Activated CD8-positive, alpha-beta memory T cell treated with anti-CD3 and anti-CD28 coated beads for 36 hours (primary cell): ENCODE measurements at regions not wholly inside any gene's neighbourhood (a gene's known extent, or its start where the extent isn't known, plus 50 kb on each side); places are given as distances from the start of the nearest gene placed in this dataset.
"Not testable (repeated sequence)": the region's sequence is repeated elsewhere in the genome, so short reads cannot be mapped to it uniquely, and the experiment has no call there.

Experiments used
- CTCF ChIA-PET: fragments of 350-600 bp; sonication (Branson Sonifier 250); formaldehyde crosslinking; loops from one replicate; lab custom pipeline; 2021; ENCODE audit warnings: antibody characterized with exemption; lab: Charles Lee
- POLR2A ChIA-PET: fragments of 350-600 bp; sonication (Branson Sonifier 250); formaldehyde crosslinking; loops from one replicate; lab custom pipeline; 2021; ENCODE audit warnings: antibody characterized with exemption; lab: Charles Lee

DNA sequence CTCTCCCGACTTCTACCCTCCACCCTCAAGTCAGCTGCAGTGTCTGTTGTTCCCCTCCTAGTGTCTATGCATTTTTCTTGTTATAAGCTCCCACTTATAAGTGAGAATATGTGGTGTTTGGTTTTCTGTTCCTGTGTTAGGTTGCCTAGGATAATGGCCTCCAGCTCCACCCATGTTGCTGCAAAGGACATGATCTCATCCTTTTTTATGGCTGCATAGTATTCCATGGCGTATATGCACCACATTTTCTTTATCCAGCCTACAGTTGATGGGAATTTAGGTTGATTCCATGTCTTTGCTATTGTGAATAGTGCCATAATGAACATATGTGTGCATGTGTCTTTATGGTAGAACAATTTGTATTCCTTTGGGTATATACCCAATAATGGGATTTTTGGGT, 80.7 kb downstream of the SPTSSA start:
- POLR2A ChIA-PET, CTCF ChIA-PET: not testable (repeated sequence)

DNA sequence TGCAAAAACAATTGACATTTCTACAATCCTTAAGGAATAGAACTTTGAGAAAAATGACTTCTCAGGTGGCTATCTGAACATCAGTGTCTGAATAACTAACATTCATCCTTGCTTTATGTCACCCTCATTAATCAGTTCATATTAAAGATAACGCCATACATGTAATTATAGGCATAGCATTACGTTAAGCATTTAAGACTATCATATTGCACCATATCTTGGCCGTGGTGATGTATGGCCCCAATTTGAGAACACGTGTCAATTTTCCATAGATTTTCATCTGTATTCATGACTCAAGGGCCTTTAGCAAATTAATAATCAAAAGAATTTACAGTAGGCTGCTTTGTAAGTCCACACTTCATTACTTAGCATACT, 81.6 kb downstream of the SPTSSA start:
- ChIA-PET CTCF (no interaction called here), POLR2A (no interaction called here)

DNA sequence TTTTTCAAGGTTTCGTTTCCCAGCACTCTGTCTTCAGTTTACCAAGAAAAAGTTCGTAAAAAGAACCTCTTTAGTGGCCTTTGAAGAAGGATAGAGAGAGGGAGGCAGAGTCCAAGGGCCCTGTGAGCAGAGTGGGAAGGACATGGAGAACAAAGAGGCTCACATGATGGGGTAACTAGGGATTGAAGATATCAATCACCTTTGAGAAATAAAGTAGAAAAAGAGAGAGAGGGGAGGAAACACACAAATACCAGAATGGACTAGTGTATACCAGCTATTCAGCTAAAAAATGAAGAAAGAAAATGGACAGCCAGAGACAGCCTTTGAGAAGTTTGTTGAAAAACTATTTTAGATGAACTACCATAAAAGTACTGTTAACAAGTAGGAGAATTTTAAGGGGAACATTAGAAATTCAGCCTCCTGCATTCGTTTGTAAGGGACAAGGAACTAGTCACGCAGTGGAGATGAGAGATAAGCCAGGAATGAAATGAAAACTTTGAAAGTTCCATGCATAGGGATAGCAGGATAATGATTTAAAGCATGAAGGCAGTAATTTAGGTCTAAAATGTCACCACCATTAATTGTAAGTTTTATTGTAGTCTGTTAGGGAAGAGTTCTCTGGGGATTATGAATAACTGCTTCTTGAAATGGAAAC, 82.1 kb downstream of the SPTSSA start:
- POLR2A ChIA-PET, result no interaction called here
- CTCF ChIA-PET, result no interaction called here

DNA sequence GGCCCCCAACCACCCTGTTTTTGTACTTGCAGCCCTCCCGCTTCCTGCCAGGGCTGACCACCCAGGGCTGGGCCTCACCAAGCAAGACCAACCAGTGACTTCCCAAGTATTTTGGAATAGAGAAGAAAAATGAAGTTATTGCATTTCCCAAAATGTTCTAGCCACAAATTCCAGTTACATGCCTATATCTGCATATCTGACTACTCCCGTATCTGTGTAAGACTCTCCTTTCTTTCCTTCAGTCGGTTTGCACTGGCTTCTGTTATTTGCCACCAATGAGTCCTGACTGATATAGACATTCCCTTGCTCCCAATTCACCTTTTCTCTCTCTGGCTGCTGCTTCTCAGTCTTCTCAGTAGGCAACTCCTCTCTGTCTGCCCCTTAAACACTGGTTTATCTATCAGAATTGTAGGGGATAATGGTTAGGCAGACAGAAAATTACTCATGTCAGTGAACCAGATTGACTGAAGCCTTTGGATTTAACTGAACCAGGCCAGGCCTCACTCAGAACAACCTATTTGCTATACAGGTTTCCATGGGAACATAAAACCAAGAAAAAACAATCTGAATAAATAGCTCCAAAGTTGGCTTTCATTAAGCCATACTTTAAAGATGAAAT, 85.3 kb downstream of the SPTSSA start:
- POLR2A ChIA-PET, result interaction anchor here (0.5 kb wide), 1 partner anchor 135 kb away, joined by 8 read pairs; no protein-coding TSS in a partner anchor
- CTCF ChIA-PET, result no interaction called here

DNA sequence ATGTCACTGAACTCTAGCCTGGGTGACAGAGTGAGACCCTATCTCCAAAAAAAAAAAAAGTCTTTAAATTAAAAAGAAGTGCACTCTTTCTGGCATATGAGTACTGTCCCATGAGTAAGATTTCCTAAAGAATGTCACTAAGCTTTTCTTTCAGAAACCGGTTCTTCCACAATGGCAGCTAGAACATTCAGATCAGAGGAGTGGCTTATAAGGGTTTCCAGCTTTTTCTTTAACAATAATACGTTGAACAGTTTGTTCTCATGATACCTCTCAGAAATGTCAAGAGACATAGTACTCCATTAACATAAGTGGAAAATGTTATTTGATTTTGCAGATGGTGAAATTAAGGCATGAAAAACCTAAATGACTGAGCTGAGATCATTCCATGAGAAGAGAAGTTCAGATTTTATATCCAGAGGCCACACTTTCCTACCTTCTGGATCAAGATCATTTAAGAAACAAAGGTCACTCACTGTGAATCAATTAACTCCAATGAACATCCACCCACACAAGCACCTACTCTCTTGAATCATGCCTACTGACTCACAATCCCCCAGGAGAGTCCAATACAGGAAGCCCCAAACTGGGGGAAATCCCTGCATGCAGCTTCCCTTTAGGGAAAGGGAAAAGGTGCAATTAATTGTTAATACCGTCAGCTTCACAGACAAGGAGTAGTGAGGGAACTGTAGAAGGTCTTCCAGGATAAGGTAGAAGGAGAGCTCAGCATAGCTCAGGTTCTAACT, 86.9 kb downstream of the SPTSSA start:
- ChIA-PET POLR2A (no interaction called here), CTCF (no interaction called here)

DNA sequence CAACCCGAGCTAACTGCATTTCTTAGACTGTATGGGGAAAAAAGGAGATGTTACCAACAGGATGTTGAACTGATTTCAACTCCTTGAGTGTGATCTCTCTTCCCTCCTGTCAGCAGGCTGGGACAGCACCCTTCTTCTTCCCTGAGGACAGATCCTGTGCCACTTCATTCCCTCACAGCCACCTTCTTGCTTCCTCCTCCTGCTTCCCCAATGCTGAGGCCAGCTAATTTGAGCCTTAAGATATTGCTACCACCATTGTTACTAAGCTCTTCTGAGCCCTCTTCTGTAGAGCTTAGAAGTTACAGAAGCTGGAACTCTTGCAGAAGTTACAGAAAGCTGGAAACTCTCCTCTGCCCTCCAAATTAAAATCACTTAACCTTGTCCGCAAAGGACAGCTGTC, 88.8 kb downstream of the SPTSSA start:
- POLR2A ChIA-PET, result interaction anchor here (0.6 kb wide), 1 partner anchor 25 kb away, joined by 3 read pairs; no protein-coding TSS in a partner anchor
- CTCF ChIA-PET, result no interaction called here

DNA sequence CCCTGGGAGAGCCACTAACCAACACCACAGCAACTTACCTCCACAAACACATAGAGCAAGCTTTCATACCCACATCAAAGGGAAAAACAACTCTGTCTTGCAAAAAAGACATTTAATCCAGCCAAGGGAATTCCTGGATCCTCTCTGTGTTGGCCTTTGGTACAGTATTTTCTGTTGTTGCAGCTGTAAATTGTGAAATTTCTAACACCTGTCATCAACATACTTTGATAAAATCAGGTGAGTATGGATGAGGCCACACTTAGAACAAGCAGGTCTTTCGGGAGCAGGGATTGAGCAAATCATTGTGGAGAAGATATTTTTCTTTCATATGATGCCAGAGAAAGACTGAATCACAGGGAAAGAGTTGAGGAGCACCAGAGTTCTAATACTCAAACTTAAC, 89.3 kb downstream of the SPTSSA start:
- ChIA-PET CTCF (no interaction called here), POLR2A (interaction anchor here (0.6 kb wide), 1 partner anchor 25 kb away, joined by 3 read pairs; no protein-coding TSS in a partner anchor)

DNA sequence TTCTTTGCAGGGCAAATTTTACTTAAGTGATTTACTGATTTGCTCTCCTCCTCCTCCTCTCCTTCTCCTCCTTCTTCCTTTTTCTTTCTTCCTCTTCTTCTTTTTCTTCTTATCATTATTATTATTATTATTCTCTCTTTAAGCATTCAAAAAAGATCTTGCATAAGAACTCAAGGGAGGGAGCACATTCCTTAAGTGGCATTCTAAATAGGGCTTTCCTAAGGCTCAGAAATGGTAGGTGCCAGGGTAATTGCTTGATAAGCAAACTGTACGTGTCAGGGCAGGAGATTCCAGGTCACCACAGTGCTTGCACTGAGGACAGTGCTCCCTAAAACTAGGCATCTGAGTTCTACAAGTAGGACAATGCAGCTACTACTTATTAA, 92.4 kb downstream of the SPTSSA start:
- CTCF ChIA-PET, result no interaction called here
- POLR2A ChIA-PET, result no interaction called here

DNA sequence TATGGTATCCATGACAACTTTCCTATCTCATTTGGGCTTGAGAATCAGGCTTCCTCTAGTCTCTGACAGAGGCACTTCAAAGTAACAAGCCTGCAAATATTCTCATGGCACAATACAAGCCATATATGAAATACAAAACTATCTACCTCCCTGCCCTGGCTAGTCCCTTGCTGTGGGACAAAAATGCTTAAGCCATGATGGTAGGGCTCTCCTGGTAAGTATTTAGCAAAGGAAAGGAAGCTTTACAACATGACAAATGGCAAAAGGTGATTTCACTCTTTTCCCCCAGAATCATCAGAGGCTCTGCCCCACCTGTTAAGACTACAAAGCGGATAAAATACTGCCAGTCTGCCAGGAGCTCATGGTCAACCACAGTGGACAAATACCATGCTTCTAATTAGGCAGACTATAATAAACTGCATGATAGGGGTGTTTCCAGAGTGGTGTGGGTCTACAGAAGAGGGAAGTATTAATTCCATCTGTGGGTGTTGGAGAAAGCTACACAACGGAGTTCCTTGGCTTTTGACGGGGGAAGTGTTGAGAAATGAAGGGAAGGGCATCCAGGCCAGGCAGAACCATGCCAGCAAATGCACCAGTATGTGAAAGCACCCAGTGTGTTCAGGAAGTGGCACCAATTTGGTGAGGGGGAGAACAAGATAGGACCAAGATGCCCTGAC, 92.9 kb downstream of the SPTSSA start:
- CTCF ChIA-PET, result no interaction called here

DNA sequence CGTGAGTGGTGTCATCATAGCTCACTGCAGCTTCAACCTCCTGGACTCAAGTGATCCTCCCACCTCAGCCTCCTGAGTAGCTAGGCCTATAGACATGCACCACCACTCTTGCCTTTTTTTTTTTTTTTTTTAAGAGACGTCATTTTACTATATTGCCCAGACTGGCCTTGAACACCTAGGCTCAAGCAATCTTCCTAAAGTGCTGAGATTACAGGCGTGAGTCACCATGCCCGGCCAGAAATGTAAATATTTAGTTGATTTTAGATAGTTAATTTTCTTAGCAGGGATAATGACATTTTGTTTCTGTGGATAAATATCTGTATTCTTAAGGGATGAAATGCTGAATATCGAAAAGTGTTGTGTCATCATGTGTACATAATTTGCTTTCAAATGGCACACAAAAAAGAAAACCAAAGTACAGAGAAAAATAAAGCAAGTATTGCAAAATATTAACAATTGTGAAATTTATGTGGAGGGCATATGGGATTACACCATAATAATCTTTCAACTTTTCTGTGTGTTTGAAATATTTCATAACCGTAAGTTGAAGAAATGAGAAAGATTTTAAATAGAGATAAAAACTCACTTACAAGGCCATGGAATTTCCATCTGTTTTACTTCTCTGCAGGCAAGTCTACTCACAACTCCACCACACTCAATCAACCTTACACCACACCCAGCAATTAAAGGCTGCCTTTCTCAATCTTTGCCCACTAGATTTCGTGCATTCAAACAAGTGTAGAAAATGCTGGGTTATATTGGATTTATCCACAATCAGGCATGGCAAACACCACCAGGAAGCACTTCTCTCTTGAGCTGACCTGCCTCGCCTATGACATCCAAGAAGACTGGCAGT, 93.7 kb downstream of the SPTSSA start:
- ChIA-PET POLR2A (no interaction called here), CTCF (no interaction called here)

More for the DNA sequence above, 92.9 kb downstream of the SPTSSA start:
- POLR2A ChIA-PET, result no interaction called here

DNA sequence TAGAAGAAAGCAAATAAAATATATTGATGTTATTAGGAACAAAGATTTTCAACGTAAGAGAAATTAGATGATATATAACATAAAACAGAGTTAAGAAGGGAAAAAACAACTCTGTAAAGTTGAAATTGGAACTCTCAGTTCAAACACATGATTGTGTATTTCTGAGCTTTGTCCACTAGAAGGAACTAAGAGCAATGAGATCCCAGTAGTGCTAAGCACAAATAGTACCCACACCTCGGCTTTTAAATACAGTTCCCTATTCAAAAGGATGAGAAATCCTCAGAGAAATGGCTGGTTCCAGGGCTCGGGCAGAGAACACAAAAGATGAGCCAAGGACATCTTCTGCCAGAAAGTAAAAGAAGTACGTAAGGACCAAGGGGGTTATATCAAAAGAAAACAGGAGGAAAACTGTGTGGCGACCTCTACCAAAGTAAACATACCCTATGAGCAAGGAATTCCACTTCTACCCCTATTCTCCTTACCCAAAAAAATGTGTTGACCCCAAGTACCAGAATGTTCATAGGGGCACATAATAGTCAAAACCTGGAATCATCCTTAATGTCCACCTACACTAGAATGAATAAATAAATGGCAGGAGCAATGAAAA, 96.6 kb downstream of the SPTSSA start:
- POLR2A ChIA-PET, result no interaction called here
- CTCF ChIA-PET, result no interaction called here

DNA sequence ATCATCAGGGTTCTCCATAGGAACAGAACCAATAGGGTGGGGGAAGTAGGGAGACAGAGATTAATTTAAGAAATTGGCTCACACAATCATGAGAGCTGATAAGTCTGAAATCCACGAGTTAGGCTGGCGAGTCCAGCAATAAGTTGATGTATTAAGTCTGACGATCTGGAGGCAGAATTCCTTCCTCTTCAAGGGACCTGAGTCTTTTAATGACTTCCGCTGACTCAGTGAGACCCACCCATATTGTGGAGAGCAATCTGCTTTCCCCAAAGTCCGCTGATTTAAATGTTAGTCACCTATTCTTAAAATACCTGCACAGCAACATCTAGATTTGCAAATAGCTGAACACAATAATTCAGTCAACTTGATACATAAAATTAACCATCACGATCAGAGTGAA, 97.8 kb downstream of the SPTSSA start:
- ChIA-PET POLR2A (no interaction called here), CTCF (no interaction called here)

DNA sequence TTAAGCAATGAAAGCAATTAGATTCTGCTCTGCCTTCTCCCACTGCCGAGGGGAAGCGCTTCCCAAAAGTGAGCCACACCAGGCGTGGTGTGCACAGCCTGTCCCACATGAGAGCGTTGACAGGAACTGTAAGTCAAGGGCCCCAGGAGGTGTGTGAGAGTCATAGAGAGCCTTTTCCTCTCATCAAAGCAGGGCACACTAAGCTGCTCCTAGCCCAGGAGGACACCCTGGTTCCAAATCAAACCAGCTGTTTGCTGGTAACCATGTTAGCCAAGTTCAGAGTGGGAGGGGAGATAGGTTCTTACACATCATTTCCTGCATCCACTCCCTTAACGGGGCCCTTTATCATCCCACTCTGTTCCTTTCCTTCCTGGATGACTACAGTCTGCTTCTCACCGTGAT, 98.3 kb downstream of the SPTSSA start:
- CTCF ChIA-PET, result no interaction called here

DNA sequence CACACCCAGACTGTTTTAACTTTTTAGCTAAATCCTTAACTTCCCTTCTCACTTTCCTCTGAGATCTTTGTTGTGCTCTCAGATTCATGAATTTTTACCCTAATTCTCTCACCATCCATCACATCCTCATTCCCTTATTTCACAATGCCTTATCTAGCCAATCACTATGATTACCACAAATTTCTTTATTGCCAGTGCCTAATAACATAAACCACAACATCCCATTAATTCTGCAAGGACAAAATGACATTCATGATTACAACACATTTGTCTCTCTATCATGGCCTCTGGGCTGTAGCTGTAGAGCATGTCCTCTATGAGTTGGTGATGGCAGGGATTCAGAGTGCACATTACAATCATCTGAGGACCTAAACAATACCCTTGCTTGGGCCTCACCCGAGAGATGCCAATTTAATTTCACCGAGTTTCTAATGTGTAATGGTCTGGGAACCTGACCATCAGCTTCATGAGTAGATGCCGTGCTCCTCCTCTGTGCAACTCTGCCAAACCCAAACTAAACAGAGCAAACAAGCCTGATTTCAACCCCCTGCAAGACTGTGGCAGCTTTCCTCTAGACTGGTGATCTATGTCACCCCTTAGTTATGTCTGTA, 99.3 kb downstream of the SPTSSA start:
- CTCF ChIA-PET, result no interaction called here
- POLR2A ChIA-PET, result no interaction called here

More for the DNA sequence above, 98.3 kb downstream of the SPTSSA start:
- POLR2A ChIA-PET, result no interaction called here

DNA sequence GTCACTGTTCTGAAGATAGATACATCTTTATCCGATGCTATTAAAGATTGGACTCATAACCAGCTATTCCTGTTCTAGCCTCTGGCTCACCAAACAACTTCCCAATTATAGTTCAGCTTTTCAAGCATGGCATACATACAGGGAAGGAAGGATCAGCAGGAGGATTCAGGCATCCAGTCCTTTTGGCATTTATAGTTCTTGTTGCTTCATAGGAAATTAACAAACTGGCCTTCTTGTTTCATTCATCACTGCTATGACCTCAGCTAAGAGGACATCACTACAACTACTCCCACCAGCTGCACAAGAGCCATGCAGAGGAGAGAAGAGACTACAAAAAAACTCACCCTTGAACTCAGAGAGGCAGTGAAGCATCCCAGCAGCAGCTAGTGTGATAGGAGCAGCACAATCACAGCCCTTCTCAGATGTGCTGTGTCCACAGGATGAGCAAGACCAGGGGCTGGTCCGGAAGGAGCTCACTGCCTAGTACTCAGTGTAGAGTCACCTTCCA, 100.5 kb downstream of the SPTSSA start:
- ChIA-PET POLR2A (no interaction called here), CTCF (interaction anchor here (1.0 kb wide), 1 partner anchor 38 kb away, joined by 3 read pairs; no protein-coding TSS in a partner anchor)

DNA sequence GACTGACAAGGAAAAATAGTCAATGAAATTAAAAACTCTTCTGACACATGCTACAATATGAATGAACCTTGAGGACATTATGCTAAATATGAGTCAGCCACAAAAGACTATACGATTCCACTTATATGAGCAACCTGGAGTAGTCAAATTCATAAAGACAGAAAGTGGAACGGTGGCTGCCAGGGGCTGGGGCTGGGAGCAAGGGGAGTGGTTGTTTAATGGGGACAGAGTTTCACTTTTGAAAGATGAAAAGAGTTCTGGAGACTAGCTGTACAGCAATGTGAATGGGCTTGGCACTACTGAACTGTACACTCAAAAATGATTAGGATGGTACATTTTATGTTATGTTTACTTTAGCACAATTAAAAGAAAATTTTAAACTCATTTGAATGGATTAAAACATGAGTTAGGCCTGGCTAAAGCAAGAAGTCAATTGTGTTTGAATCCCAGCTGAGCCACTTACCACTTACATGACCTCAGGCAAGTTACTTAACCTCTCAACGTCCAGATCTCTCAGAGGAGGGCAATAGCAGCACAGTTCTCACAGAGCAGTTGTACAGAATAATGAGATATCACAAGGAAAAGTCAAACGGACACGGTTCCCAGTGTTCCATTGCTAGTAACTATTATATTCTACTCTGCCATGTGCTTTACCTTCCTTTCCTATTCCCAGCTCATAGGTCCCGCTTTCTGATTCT, 102.5 kb downstream of the SPTSSA start:
- ChIA-PET POLR2A (no interaction called here), CTCF (no interaction called here)

DNA sequence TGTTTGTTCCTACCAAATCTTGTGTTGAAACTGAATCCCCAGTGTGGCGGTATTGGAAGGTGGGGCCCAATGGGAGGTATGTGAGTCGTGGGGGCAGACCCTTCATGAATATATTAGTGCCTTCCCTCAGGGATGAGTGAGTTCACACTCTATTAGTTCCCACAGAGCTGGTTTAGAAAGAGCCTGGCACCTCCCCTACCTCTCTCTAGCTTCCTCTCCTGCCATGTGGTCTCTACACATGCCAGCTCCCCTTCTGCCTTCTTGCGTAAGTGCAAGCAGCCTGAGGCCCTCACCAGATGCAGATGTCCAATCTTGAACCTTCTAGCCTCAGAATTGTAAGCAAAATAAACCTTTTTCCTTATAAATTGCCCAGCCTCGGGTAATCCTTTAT, 105.8 kb downstream of the SPTSSA start:
- POLR2A ChIA-PET, result no interaction called here
- CTCF ChIA-PET, result interaction anchor here (1.2 kb wide), 1 partner anchor 25 kb away, joined by 3 read pairs; no protein-coding TSS in a partner anchor
